WTC11 (cell line): ENCODE measurements at regions not wholly inside any gene's neighbourhood (a gene's known extent, or its start where the extent isn't known, plus 50 kb on each side); places are given as distances from the start of the nearest gene placed in this dataset.

Source experiments
- ATAC-seq: fragments of 200-7000 bp; cut with Tn5 transposase; 2 replicates; pipeline ENCODE4 v1.10.0; 2021; ENCODE audit warnings: mild to moderate bottlenecking, moderate library complexity
- CTCF ChIA-PET: fragments of 300-600 bp; sonication (Branson Sonifier 250); formaldehyde crosslinking; loops from one replicate; lab custom pipeline; 2021; ENCODE audit warnings: antibody characterized with exemption; lab: Charles Lee
- POLR2A ChIA-PET: fragments of 350-600 bp; sonication (Branson Sonifier 250); formaldehyde crosslinking; loops from one replicate; lab custom pipeline; 2021; ENCODE audit warnings: antibody characterized with exemption; lab: Charles Lee
- DNase-seq: peaks from one replicate; pipeline ENCODE4 v3.0.0; 2021; ENCODE audit warnings: low spot score
- H3K27ac Mint-ChIP-seq: 2 replicates; pipeline ENCODE4 v1.8.0; 2021; ENCODE audit warnings: mixed read lengths
- H3K27me3 Mint-ChIP-seq: 2 replicates; pipeline ENCODE4 v1.8.0; 2021; ENCODE audit warnings: low read depth, mild to moderate bottlenecking, moderate library complexity, mixed read lengths
- H3K36me3 Mint-ChIP-seq: 2 replicates; pipeline ENCODE4 v1.8.0; 2021; ENCODE audit warnings: mixed read lengths
- H3K4me1 Mint-ChIP-seq: 2 replicates; pipeline ENCODE4 v1.8.0; 2022; ENCODE audit warnings: mixed read lengths
- H3K4me3 Mint-ChIP-seq: 2 replicates; pipeline ENCODE4 v1.8.0; 2021; ENCODE audit warnings: mild to moderate bottlenecking, moderate library complexity, mixed read lengths
- H3K9me3 Mint-ChIP-seq: 2 replicates; pipeline ENCODE4 v1.8.0; 2021; ENCODE audit warnings: mixed read lengths
- AR ChIP-seq: fragments of 250-450 bp; sonication (Bioruptor Pico); IDR thresholded peaks from 2 replicates; pipeline ENCODE4 v1.9.0; 2021; ENCODE audit warnings: mild to moderate bottlenecking
- JUN ChIP-seq: sonication (generic); formaldehyde crosslinking; IDR thresholded peaks from 2 replicates; pipeline ENCODE4 v1.8.0; 2023; ENCODE audit warnings: mild to moderate bottlenecking, missing genetic modification reagents
- NR3C1 ChIP-seq: sonication (generic); formaldehyde crosslinking; conservative IDR thresholded peaks from 2 replicates; pipeline ENCODE4 v1.8.1; 2023; ENCODE audit warnings: low read depth, mild to moderate bottlenecking, missing genetic modification reagents
- SMAD4 ChIP-seq: sonication (generic); formaldehyde crosslinking; IDR thresholded peaks from 2 replicates; pipeline ENCODE4 v1.8.0; 2022; ENCODE audit warnings: mild to moderate bottlenecking, missing genetic modification reagents
- SP1 ChIP-seq: sonication (generic); formaldehyde crosslinking; conservative IDR thresholded peaks from 2 replicates; pipeline ENCODE4 v1.8.1; 2022; ENCODE audit warnings: missing genetic modification reagents
- TP53 ChIP-seq: sonication (generic); formaldehyde crosslinking; IDR thresholded peaks from 2 replicates; pipeline ENCODE4 v1.8.1; 2023; ENCODE audit warnings: mild to moderate bottlenecking, missing genetic modification reagents
- ZNF121 ChIP-seq: sonication (generic); formaldehyde crosslinking; IDR thresholded peaks from 2 replicates; pipeline ENCODE4 v1.8.0; 2023; ENCODE audit warnings: missing genetic modification reagents
- ZNF396 ChIP-seq: fragments of 250-450 bp; sonication (Bioruptor Pico); IDR thresholded peaks from 2 replicates; pipeline ENCODE4 v1.8.0; 2021; ENCODE audit warnings: mild to moderate bottlenecking, moderate library complexity, borderline replicate concordance
- ZNF512 ChIP-seq: sonication (generic); formaldehyde crosslinking; IDR thresholded peaks from 2 replicates; pipeline ENCODE4 v1.8.1; 2022; ENCODE audit warnings: missing genetic modification reagents, borderline replicate concordance
- TF ChIP-seq, protein P1 (sequence below): fragments of 200-600 bp; IDR thresholded peaks from 2 replicates; pipeline ENCODE4 v1.8.0; 2022; ENCODE audit warnings: antibody characterized with exemption
- TF ChIP-seq, protein P2 (sequence below): sonication (generic); formaldehyde crosslinking; IDR thresholded peaks from 2 replicates; pipeline ENCODE4 v1.8.1; 2023; ENCODE audit warnings: mild to moderate bottlenecking, missing genetic modification reagents, borderline replicate concordance
- TF ChIP-seq, protein P3 (sequence below): sonication (generic); formaldehyde crosslinking; IDR thresholded peaks from 2 replicates; pipeline ENCODE4 v1.8.0; 2022; ENCODE audit warnings: mild to moderate bottlenecking, missing genetic modification reagents

GRCh38 chr22:27310966-27311697 is 490.4 kb downstream of the MN1 start:
- TF ChIP-seq, protein P1, sequence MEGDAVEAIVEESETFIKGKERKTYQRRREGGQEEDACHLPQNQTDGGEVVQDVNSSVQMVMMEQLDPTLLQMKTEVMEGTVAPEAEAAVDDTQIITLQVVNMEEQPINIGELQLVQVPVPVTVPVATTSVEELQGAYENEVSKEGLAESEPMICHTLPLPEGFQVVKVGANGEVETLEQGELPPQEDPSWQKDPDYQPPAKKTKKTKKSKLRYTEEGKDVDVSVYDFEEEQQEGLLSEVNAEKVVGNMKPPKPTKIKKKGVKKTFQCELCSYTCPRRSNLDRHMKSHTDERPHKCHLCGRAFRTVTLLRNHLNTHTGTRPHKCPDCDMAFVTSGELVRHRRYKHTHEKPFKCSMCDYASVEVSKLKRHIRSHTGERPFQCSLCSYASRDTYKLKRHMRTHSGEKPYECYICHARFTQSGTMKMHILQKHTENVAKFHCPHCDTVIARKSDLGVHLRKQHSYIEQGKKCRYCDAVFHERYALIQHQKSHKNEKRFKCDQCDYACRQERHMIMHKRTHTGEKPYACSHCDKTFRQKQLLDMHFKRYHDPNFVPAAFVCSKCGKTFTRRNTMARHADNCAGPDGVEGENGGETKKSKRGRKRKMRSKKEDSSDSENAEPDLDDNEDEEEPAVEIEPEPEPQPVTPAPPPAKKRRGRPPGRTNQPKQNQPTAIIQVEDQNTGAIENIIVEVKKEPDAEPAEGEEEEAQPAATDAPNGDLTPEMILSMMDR: no peak
- TF ChIP-seq SMAD4 (CRISPR knock-in tag) (no peak), NR3C1 (CRISPR knock-in tag) (no peak), TP53 (CRISPR knock-in tag) (no peak; the same call in 1 of the 2 replicates), SP1 (CRISPR knock-in tag) (no peak)
- TF ChIP-seq, protein P2, sequence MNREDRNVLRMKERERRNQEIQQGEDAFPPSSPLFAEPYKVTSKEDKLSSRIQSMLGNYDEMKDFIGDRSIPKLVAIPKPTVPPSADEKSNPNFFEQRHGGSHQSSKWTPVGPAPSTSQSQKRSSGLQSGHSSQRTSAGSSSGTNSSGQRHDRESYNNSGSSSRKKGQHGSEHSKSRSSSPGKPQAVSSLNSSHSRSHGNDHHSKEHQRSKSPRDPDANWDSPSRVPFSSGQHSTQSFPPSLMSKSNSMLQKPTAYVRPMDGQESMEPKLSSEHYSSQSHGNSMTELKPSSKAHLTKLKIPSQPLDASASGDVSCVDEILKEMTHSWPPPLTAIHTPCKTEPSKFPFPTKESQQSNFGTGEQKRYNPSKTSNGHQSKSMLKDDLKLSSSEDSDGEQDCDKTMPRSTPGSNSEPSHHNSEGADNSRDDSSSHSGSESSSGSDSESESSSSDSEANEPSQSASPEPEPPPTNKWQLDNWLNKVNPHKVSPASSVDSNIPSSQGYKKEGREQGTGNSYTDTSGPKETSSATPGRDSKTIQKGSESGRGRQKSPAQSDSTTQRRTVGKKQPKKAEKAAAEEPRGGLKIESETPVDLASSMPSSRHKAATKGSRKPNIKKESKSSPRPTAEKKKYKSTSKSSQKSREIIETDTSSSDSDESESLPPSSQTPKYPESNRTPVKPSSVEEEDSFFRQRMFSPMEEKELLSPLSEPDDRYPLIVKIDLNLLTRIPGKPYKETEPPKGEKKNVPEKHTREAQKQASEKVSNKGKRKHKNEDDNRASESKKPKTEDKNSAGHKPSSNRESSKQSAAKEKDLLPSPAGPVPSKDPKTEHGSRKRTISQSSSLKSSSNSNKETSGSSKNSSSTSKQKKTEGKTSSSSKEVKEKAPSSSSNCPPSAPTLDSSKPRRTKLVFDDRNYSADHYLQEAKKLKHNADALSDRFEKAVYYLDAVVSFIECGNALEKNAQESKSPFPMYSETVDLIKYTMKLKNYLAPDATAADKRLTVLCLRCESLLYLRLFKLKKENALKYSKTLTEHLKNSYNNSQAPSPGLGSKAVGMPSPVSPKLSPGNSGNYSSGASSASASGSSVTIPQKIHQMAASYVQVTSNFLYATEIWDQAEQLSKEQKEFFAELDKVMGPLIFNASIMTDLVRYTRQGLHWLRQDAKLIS (CRISPR knock-in tag): no peak
- TF ChIP-seq, all 79 proteins: peak for 0
- H3K36me3 Mint-ChIP-seq: no peaks in the 10 kb centered on the region
- no peak overlapping the region for H3K4me3 Mint-ChIP-seq
- no peaks in the 10 kb centered on the region; the same call in 1 of the 2 replicates for H3K9me3 Mint-ChIP-seq
- ATAC-seq: peak; percentile 46
- peak; percentile 41 for DNase-seq
- H3K27me3 Mint-ChIP-seq: peaks cover 6% of the 10 kb centered on the region
- H3K27ac Mint-ChIP-seq: no peak overlapping the region
- CTCF ChIA-PET: no interaction called here
- H3K4me1 Mint-ChIP-seq: peaks cover 4% of the 10 kb centered on the region; the same call in 1 of the 2 replicates
- POLR2A ChIA-PET: no interaction called here

GRCh38 chr22:27311698-27312550 is 489.6 kb downstream of the MN1 start:
- TF ChIP-seq AR (CRISPR knock-in tag) (no peak), ZNF121 (CRISPR knock-in tag) (no peak), JUN (CRISPR knock-in tag) (no peak), ZNF396 (CRISPR knock-in tag) (no peak), ZNF512 (CRISPR knock-in tag) (0 out of 2 replicates have a peak, but pooled peaks have one; percentile 66)
- TF ChIP-seq, protein P3, sequence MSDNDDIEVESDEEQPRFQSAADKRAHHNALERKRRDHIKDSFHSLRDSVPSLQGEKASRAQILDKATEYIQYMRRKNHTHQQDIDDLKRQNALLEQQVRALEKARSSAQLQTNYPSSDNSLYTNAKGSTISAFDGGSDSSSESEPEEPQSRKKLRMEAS (CRISPR knock-in tag): peak; percentile 49; the same call in 1 of the 2 replicates
- TF ChIP-seq, all 79 proteins: peak for 2
- ATAC-seq (peak; percentile 53), DNase-seq (peak; percentile 42)
- Mint-ChIP-seq H3K36me3 (no peaks in the 10 kb centered on the region), H3K27ac (no peak overlapping the region), H3K4me1 (peaks cover 4% of the 10 kb centered on the region; the same call in 1 of the 2 replicates), H3K27me3 (peaks cover 3% of the 10 kb centered on the region), H3K4me3 (no peak overlapping the region), H3K9me3 (no peaks in the 10 kb centered on the region; the same call in 1 of the 2 replicates)
- POLR2A ChIA-PET: no interaction called here
- CTCF ChIA-PET: no interaction called here
